ENCODE measurements at regions not wholly inside any gene's neighbourhood (a gene's known extent, or its start where the extent isn't known, plus 50 kb on each side); places are given as distances from the start of the nearest gene placed in this dataset.
"Not testable (repeated sequence)": the region's sequence is repeated elsewhere in the genome, so short reads cannot be mapped to it uniquely, and the experiment has no call there.

DNA sequence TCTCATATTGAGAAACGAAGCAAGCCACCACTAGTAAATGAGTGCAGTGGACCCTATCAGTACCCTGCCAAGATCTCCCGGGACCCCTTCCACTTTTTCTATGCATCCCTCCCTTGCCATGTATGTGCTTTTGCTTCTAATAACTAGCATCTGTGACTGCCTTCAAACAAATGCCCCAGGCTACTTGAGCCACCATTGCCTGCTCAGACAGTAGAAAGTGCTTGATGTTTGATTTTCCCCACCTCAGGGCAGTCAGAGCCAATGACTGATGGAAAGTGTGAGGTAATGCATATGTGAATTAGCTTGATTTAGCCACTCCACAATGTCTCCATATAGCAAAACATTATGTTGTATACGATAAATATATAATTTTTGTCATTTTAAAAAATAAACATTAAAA is 797.3 kb upstream of the ACO1 start:
- DNase-seq, result no peak

DNA sequence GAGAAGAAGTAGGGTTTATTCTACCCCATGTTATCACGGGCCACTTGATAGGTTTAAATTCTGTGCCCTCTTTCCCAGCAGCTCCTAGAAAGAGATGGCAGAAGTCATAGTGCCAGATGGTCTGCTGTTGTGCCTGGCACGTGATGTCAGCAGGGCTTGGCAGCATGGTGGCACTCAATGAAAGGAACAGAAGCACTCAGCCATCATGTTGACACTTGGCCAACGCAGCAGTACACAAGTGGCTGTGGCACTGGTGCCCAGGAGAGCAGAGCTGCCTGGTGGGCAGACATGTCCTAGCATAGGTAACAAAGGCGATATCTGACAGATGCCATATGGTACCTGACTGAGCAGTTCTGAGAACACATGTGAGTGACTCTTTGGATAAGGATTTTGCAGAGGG is 796.4 kb upstream of the ACO1 start:
- no peak for DNase-seq

DNA sequence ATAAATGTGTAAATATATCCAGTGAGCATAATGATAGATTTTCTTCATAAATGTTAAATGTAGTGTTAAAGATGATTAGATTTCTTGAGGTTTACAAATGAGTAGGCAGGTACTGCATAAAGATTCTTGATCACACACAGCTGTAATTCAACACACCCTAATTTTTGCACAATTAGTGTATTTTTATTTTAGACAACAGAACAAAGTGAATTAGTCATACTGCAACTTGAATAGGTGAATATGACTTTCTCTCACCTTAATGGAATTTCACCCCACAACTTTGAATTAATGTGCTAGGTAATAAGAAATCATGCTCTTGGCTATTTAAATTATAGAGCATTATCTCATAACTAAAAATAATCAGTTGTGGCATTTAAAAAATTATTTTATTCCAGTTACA is 795.7 kb upstream of the ACO1 start:
- DNase-seq, result no peak

DNA sequence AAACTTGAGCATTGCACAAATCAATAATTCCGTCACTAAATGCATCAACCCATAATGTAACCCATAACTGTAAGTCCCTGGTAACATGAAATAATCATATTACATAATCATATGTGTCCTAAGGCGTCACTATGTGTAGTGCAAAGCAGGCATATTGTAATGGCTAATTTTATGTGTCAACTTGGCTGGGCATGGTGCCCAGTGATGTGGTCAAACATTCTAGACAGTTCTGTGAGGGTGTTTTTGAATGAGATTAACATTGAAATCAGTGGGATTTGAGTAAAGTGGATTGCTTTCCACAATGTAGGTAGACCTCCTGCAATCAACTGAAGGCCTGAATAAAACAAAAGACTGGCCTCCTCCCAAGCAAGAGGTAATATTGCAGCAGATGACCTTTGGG is 794.4 kb upstream of the ACO1 start:
- no peak for DNase-seq

DNA sequence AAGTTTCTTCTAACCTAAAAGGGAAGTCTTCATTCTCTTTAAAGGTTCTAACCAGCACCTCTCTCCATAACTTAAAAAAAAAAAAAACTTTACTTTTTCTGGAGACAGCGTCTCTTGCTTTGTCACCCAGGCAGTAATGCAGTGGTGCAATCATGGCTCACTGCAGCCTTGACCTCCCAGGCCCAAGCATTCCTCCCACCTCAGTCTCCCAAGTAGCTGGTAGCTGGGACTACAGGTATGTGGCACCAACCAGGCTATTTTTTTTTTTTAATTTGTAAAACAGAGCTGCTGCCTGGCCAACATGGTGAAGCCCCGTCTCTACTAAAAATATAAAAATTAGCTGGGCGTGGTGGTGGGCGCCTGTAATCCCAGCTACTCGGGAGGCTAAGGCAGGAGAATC is 787.4 kb upstream of the ACO1 start:
- not testable (repeated sequence) for DNase-seq

DNA sequence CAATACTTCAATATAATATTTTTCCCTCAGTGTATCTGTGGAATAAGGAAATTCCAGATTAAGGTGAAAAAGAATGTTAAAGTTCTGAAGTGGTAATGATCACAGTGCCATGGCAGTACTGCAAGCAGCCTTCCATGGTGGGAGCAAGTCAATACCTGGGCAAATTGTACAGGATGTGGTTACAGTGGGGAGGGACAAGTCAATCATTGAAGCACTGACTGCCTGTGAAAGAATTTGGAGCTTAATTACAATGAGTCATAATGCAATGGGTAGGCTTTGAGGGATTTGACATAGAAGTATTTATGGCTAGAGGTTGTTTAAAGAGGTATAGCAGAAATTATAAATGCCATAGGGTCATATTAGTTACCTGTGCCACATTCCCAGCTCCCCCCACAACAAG is 786.5 kb upstream of the ACO1 start:
- DNase-seq, result no peak

DNA sequence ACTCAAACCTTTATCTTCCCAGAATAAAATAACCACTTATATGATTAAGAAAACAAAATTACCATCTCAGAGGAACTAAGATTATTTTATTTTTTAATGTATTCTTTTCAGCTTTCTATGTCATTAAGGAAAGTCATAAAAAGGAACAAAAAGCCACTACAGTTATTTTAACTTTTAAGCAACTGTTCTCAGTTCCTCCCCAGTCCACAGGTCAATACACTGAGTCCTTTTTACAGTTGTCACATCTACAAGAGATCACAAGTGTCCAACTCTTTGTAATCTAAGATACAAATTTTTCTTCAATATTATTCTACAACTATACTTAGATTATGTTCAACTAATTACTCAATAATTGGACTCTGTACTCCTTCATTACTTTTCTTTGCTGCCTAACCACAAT is 782.8 kb upstream of the ACO1 start:
- DNase-seq, result no peak

DNA sequence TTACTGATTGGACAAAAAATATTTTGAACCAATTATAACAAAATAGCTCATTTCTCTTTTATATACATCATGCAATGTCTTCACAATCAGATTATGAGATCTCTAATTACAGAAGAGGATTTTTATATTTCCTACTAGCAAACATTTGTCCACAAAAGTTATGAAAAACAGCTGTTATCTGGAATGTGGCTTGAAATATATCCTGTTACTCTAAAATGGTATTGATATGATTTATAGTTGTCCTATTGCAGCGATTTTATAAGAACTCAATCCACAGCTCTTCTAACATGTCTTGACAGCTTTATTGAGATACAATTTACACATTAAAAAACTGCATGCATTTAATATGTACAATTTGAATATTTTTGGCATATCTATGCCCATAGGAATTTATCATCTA is 779.9 kb upstream of the ACO1 start:
- DNase-seq, result no peak

DNA sequence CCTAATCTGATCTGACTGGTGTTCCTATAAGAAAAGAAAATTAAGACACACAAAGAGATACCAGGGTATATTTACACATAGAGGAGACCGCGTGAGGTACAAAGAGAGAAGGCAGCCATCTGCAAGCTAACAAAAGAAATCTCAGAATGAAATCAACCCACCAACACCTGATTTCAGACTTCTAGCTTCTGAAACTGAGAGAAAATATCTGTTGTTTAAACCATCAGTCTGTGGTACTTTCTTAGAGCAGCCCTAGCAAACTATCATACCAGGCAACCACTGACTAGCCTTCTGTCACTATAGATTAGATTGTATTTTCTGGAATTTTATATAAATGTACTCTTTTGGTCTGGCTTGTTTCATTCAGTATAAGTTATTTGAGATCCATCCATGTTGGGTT is 779.3 kb upstream of the ACO1 start:
- no peak for DNase-seq

DNA sequence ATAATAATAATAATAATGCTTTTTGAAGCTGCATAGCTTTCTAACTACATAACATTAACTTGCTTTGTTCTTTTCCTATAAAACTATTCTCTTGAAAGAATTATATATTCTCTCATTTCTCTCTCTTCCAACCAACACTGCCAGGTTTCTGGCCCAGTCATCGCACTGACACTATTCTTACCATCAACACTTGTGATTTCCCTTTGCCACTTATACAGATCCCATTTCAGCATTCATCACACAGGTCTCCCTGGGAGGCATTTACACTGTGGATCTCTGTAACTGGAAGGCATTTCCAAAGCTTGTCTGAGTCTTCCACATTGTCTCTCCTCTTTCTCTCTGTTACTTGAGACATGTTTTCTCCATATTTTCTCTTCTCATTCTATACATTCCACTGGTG is 777.8 kb upstream of the ACO1 start:
- no peak for DNase-seq

DNA sequence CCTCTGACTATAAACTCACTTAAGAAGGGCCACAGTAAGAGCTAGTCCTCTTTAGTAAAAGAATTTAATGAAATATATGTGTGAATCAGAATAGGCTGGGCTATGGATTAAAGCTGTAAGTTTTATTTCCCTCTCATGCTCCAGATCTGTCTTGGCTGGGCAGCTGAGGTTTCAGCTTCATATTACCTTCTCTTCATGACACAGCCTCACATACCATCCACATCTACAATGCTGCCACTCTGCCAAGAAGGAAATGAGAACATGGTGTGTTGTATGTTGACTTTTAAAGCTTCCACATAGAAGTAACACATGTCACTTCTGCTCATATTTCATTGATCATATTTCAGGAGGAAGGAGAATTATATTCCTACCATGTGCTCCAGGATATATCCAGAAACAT is 776.0 kb upstream of the ACO1 start:
- DNase-seq, result no peak

DNA sequence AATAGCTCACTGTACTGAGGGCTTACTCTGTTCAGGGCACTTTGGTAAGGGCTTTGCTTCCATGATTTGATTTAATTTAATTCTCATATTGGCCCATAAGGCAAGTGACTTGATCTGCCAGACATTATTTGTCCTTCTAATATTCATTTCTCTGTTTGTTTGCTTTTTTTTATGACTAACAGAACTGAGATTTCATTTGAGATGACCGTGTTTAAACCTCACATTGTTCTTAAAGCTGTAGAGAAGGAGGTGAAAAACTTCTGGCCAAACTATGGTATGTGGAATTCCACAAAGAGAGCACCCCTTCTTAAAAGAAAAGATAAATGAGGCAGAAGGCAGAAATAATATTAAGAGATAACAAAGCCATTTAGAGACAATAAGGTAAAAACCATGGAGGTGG is 775.6 kb upstream of the ACO1 start:
- no peak for DNase-seq

DNA sequence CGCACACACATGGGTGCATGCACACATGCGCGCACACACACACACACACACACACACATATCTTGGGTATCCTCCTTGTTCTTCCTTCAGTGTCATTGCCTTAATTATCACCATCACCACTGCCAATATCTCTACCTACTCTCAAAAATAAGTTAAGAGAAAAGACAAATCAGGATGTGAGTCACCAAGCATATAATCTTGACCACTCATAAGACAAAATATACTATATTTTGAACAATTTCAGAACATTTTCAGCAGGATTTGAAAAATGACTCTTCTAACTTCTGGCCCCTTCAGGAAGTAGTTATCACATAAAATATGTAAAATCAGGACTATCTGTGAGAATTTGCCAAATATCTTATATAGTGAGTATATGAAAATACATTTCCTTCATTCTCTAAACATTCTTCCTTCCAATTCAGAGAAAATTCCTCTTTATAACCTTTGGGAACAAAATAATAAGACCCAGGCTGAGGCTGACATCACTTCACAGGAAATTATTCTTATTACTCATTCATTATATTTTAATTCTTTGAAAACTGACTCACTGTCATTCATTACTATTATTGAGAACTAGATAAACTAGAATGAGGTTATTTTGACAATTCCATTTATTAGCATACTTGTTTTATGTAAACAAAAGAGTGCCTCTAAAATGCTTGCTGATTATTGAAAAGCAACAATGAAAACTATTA is 772.0 kb upstream of the ACO1 start:
- no peak for DNase-seq

DNA sequence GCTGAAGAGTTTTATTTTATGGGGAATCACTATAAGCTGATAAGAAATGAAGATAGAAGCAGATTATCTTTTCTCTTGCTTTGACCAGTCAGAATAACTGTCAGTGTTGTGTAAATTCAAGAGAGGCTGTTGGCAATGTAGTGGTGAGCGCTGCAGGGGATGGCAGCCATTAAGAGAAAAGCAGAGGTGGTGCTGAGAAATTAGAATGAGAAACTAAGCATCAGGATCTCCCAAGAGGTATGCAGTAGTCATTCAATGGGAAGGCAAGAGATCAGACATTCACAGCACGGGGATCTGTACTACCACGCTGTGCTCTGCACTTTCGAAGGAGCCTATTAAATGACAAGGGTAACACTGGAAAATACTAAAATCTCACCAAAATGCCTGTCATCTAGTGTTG is 768.5 kb upstream of the ACO1 start:
- DNase-seq, result no peak

DNA sequence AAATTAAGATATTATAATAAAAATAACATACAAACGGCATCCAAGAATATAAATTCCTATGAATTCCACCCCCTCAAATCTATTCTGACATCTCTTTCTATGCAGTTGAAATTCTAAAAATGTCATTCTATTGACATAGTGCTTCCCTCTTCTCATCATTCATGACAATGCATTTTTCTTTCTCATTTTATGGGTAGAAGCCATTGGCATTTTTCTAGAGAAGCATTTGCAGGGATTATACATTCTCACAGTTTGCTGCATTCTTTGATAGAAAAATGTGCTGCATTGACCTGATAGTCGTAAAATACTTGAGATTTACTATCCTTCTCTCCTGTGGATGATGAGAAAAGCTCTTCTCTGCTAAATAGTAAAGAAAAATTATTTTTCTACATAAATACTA is 760.9 kb upstream of the ACO1 start:
- no peak for DNase-seq

DNA sequence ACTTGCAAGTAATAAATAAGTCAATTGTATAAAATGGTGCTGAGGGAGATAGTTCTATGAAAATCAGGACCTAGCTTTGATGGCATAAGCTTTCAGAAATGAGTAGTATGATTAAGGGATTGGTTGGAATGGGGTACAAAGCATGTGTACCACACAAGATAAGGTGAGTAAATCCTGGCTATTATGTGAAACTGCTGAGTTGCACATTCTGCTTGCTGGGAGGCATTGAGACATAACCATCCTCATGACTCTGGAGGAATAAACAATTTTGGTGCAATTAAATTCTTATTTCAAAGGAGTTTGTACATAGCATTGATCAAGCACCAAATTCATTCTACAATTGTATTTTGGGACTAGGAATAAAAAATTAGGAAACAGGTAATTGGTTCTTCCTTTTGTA is 755.2 kb upstream of the ACO1 start:
- DNase-seq, result no peak

DNA sequence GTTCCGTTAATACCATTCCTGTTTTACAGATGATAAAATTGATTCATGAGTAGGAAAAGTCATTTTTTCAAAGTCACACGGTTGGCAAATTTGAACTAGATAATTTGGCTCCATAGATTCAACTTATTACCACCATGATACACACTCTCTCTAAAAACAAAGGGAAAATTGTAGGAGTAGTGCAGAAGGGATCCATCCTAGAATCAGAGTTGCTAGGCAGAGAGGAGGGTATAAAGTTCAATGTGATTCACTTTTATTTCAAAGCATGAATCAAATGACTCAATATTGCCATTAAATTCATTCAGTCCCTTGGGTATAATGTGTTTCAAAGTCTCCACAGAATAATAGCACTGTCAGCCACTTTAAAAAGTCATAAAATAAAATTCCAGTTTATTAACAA is 747.2 kb upstream of the ACO1 start:
- no peak for DNase-seq

DNA sequence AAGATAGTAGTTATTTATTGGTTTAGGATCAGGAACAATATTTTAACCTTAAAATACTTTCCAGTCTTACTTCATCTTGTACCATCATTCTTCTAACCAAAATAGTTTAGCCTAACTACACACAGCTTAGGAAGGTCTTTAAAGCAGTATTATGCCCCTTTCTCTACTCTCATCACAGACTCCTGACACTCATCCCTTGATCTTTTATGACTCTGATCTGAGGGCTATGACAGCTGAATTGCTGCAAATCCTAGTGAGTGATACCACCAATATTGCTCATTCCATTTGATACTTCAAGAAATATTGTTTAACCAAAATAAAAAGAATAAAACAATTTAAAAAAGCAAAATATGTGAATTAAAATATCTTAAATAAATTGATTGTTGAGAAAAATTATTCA is 746.6 kb upstream of the ACO1 start:
- no peak for DNase-seq

DNA sequence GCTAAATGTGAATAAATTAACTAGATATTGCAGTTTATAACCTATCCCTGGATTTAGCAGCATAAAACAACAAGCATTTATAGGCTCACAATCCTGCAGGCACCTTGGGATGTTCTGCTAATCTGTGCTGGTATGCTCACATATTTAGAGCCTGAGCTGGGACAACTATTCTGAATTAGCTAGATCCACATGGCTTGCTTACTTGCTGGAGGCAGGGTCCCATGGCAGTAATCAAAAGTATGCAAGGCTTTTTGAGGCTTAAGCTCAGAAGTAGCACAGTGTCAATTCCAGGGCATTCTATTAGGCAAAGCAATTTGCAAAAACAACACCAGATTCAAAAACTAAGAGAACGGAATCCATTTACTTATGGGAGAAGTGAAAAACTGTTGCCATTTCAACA is 745.0 kb upstream of the ACO1 start:
- no peak for DNase-seq

DNA sequence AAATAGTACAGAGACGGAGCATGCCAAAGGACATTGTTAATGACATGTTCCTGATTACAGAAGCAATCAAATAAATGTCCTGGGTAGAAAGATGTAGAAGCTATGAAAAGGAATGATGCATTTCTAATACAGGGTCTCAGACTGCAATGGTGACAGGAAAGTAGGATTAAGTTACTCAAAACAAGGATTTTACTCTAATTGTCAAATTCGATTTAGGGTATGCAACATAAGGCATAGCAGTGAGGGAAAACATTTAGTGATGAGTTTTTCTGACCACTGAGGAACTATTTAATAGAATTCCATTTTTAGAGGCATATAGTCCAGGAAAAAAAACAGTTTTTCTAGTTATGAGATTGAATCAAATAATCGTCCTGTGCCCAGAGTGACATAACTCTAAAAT is 715.1 kb upstream of the ACO1 start:
- no peak for DNase-seq

DNA sequence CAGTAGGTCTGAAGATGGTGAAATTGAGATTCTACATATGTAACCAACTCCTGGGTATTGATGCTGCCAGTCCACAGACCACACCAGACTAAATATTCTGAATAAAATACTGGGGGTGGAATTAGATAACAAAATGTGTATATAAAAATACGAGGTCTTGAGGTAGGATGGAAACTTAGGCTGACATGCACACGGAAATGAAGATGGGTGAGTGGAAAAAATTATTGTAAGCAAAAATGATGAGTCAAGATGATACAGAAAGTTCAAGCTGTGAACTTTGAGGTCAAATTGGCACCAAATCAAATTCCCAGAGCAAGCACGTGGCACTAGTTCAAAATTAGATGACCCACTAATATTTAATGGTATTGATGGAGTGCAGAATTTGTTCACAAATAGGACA is 713.4 kb upstream of the ACO1 start:
- DNase-seq, result no peak

DNA sequence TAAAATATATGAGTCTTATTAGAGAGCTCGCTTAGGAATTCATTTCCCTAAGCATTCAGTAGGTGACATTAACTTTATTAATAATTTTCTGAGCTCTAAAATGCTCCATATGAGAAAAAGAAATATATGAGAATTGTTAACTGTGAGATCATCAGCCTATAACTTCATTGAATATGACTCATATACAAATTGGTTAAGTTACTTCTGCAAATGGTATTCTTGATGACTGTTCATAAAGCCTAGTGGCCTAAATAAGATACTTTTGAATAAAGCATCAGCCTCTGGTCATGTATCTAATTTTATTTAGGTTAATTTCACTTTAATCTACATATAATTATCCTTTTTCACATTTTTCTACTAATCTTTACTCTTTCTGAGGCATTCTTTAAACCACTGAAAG is 710.2 kb upstream of the ACO1 start:
- DNase-seq, result no peak

DNA sequence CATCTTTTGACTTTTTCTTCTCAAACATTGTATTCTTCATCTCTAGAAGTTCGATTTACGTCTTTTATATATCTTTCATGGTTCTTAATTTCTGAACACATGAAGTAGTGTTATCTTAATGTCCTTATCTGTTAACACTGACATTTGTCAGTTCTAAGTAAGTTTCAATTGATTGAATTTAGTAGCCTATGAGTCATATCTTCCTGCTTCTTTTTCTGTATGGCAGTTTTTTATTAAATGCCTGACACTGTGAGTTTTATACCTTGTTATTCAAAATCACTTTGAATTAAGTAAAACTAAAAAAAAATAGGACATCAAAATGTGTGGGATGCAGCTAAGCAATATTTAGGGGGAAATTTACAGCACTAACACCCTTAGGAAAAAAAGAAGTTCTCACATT is 707.0 kb upstream of the ACO1 start:
- DNase-seq, result no peak

DNA sequence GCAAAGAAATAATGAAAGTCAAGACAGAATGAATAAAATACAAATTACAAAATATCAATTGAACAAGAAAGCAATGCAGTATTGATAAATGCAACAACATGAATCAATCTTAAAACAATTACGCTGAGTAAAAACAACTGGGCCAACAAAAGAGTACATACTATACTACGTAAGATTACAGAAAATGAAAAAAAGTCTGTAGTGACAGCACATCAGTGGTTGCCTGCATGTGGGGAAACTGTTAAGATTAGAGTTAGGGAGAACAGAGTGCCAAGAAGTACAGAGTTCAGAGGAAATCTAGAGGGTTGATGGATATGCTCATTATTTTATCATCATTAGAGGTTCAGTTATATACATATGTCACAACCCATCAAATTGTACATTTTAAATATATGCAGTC is 706.6 kb upstream of the ACO1 start:
- no peak for DNase-seq

DNA sequence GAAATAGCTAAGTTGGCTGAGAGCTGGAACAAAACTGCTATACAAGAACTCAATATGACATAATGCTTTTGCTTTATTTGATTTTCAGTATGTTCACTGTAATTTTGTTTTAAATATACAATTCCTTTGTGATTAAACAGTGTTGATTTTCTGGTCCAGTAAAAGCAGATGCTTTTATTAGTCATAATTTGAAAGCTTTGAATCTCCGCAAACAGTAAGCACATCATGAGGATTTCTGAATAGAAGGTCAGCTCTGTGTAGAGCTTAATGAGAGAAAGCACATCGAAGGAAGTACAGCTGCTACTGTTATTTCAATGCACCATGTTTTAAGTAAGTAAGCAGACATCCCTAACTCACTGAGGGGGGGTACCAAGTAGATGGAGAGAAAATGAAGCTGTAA is 701.3 kb upstream of the ACO1 start:
- no peak for DNase-seq

DNA sequence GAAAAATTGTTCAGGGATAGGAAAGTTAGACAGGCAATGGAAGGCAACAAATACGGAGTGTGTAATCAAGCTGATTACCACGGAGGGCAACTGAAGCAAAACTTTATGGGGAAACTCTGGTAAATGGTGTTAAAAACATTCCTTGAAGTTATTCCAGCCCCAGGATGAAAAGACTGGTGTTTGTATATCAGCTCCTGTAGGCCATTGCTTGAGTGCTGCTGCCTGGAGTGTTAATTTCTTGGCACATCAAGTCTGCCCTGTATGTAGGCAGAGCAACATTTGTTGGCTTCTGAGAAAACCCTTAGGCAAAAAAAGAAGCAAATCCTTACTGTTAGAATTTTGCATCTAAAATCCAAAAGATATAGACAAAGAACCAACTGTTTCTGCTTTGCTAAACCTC is 686.5 kb upstream of the ACO1 start:
- no peak for DNase-seq
